ENCODE measurements at regions not wholly inside any gene's neighbourhood (a gene's known extent, or its start where the extent isn't known, plus 50 kb on each side); places are given as distances from the start of the nearest gene placed in this dataset.

GRCh38 chr1:90346349-90346748, 351.4 kb downstream of the ZNF326 start:
- ATAC-seq (no peak), DNase-seq (no peak), FAIRE-seq (no peak)
- H3K27ac ChIP-seq, result no peak overlapping the region
- no peaks in the 10 kb centered on the region for H3K9me3 ChIP-seq
- no peaks in the 10 kb centered on the region for H3K36me3 ChIP-seq
- 59 to 80% methylated on average over 1 of the region's 1 CpG for WGBS, 2 donors
- no peak for TF ChIP-seq CTCF (IDR thresholded peaks at IDR 0.05)
- H3K4me1 ChIP-seq, result no peaks in the 10 kb centered on the region
- H3K4me3 ChIP-seq, result no peak overlapping the region
- H3K27me3 ChIP-seq, result no peaks in the 10 kb centered on the region
- intact Hi-C loops (cut with DNase I), result no loop called here

GRCh38 chr1:90344963-90345730, 350.2 kb downstream of the ZNF326 start:
- FAIRE-seq (no peak), ATAC-seq (no peak), DNase-seq (no peak)
- no peak overlapping the region for H3K4me3 ChIP-seq
- no peaks in the 10 kb centered on the region for H3K9me3 ChIP-seq
- H3K27ac ChIP-seq, result no peak overlapping the region
- no peaks in the 10 kb centered on the region for H3K4me1 ChIP-seq
- WGBS, 2 donors, result 44 to 61% methylated on average over 1 of the region's 1 CpG
- no peaks in the 10 kb centered on the region for H3K27me3 ChIP-seq
- intact Hi-C loops (cut with DNase I), result no loop called here
- TF ChIP-seq CTCF (IDR thresholded peaks at IDR 0.05), result no peak
- no peaks in the 10 kb centered on the region for H3K36me3 ChIP-seq

GRCh38 chr1:90341516-90341915, 346.6 kb downstream of the ZNF326 start:
- Histone ChIP-seq H3K36me3 (no peaks in the 10 kb centered on the region), H3K27ac (no peak overlapping the region), H3K4me3 (no peak overlapping the region), H3K4me1 (no peaks in the 10 kb centered on the region), H3K9me3 (no peaks in the 10 kb centered on the region), H3K27me3 (no peaks in the 10 kb centered on the region)
- ATAC-seq (no peak), DNase-seq (no peak), FAIRE-seq (no peak)
- WGBS, 2 donors, result 49 to 60% methylated on average over 1 of the region's 1 CpG
- no peak for TF ChIP-seq CTCF (IDR thresholded peaks at IDR 0.05)
- intact Hi-C loops (cut with DNase I), result no loop called here

GRCh38 chr1:90340606-90341005, 345.7 kb downstream of the ZNF326 start:
- Histone ChIP-seq H3K27me3 (no peaks in the 10 kb centered on the region), H3K4me3 (no peak overlapping the region), H3K27ac (no peak overlapping the region), H3K36me3 (no peaks in the 10 kb centered on the region), H3K9me3 (no peaks in the 10 kb centered on the region), H3K4me1 (no peaks in the 10 kb centered on the region)
- no peak for TF ChIP-seq CTCF (IDR thresholded peaks at IDR 0.05)
- WGBS, 2 donors, result 71 to 82% methylated on average over 2 of the region's 2 CpGs
- DNase-seq (no peak), FAIRE-seq (no peak), ATAC-seq (no peak)
- intact Hi-C loops (cut with DNase I), result no loop called here

GRCh38 chr1:90339811-90340210, 344.9 kb downstream of the ZNF326 start:
- Histone ChIP-seq H3K36me3 (no peaks in the 10 kb centered on the region), H3K9me3 (no peaks in the 10 kb centered on the region), H3K4me1 (no peaks in the 10 kb centered on the region), H3K27ac (no peak overlapping the region), H3K27me3 (no peaks in the 10 kb centered on the region), H3K4me3 (no peak overlapping the region)
- DNase-seq (no peak), ATAC-seq (no peak), FAIRE-seq (no peak)
- no peak for TF ChIP-seq CTCF (IDR thresholded peaks at IDR 0.05)
- 55 to 76% methylated on average over 2 of the region's 2 CpGs for WGBS, 2 donors
- intact Hi-C loops (cut with DNase I), result no loop called here

Data from pancreas (tissue), 10 donors.